K562 (cell line): ENCODE measurements at regions not wholly inside any gene's neighbourhood (a gene's known extent, or its start where the extent isn't known, plus 50 kb on each side); places are given as distances from the start of the nearest gene placed in this dataset.

Experiments
- ATAC-seq: fragments of 200-7000 bp; cut with Tn5 transposase; 3 replicates; pipeline ENCODE4 v1.9.1; 2020; ENCODE audit warnings: moderate library complexity
- BruUV-seq: library from RNA; stranded (reverse); fragments of 400-500 nt; replicated peaks from 2 replicates; lab custom pipeline; 2021; lab: Mats Ljungman, UMichigan
- CTCF ChIA-PET: fragments of 300-600 bp; formaldehyde crosslinking; extraction: SDS; loops from one replicate; lab custom pipeline; 2021; ENCODE audit warnings: low intra/inter-chr PET ratio; lab: Yijun Ruan, JAX
- POLR2A ChIA-PET: fragments of 300-600, 350-650 bp; sonication (Branson Sonifier 250); formaldehyde crosslinking; extraction: SDS; loops from one replicate; lab custom pipeline; 2021; ENCODE audit warnings: antibody characterized with exemption, inconsistent platforms; lab: Yijun Ruan, JAX
- DNase-seq, 4 experiments: peaks; one replicate each; pipeline versions ENCODE4 v3.0.0 to v3.0.0-alpha.2; 2011 to 2018; ENCODE audit warnings: low spot score in 3 of 4, mixed read lengths in 3 of 4; ENCODE audit errors: extremely low read depth in 1 of 4
- FAIRE-seq: peaks from 2 replicates; lab custom pipeline; 2011; peaks lifted over from hg19 to GRCh38; lab: Jason Lieb, UNC
- H2AFZ ChIP-seq: 2 replicates; pipeline ENCODE4 v1.6.0; 2011; ENCODE audit warnings: low read depth, low read length, control low read depth, inconsistent platforms
- H3K27ac ChIP-seq: fragments of 200-600 bp; 3 replicates; pipeline ENCODE4 v1.8.0; 2011; ENCODE audit warnings: low read depth, mild to moderate bottlenecking, control low read depth, inconsistent platforms, low read length, moderate library complexity, mixed read lengths; ENCODE audit errors: extremely low read depth
- H3K27me3 ChIP-seq, 2 experiments: fragments of 300-600 bp in 1 of 2; 2 replicates in 1 of 2; 3 replicates in 1 of 2; pipeline versions ENCODE4 v1.6.0 to v1.8.0; 2011; ENCODE audit warnings: inconsistent platforms in 2 of 2, low read length in 2 of 2, mild to moderate bottlenecking in 1 of 2, mixed read lengths in 1 of 2, moderate library complexity in 1 of 2; ENCODE audit not compliant: control insufficient read depth in 2 of 2, insufficient read depth in 2 of 2
- H3K36me3 ChIP-seq: fragments of 300-600 bp; 3 replicates; pipeline ENCODE4 v1.8.0; 2011; ENCODE audit warnings: mild to moderate bottlenecking, low read length, inconsistent platforms; ENCODE audit not compliant: control insufficient read depth, insufficient read depth
- H3K4me1 ChIP-seq, 2 experiments: fragments of 200-600 bp in 1 of 2; replicated peaks in 1 of 2; 2 replicates in 1 of 2; 3 replicates in 1 of 2; pipeline versions ENCODE4 v1.5.1 to v1.8.0; 2011; ENCODE audit warnings: inconsistent platforms in 2 of 2, low read length in 2 of 2, mild to moderate bottlenecking in 1 of 2, mixed read lengths in 1 of 2, moderate library complexity in 1 of 2; ENCODE audit not compliant: control insufficient read depth in 2 of 2, insufficient read depth in 2 of 2
- H3K4me2 ChIP-seq: 2 replicates; pipeline ENCODE4 v1.6.1; 2011; ENCODE audit warnings: low read length, control low read depth, inconsistent platforms, mixed read lengths; ENCODE audit not compliant: insufficient read depth
- H3K4me3 ChIP-seq: fragments of 200-600 bp; sonication (generic), shearing (Covaris generic); 2 replicates; pipeline ENCODE4 v1.5.1; 2016; ENCODE audit warnings: control low read depth, inconsistent platforms
- H3K79me2 ChIP-seq: fragments of 200-600 bp; 3 replicates; pipeline ENCODE4 v1.8.0; 2011; ENCODE audit warnings: low read length, inconsistent platforms; ENCODE audit not compliant: control insufficient read depth, insufficient read depth
- H3K9ac ChIP-seq, 2 experiments: 2 replicates each; pipeline versions ENCODE4 v1.6.0 to v1.6.1; 2011; ENCODE audit warnings: low read depth in 2 of 2, low read length in 2 of 2, control low read depth in 1 of 2, inconsistent platforms in 1 of 2, mild to moderate bottlenecking in 1 of 2, mixed read lengths in 1 of 2; ENCODE audit not compliant: insufficient read depth in 1 of 2
- H3K9me1 ChIP-seq: one replicate; pipeline ENCODE4 v1.6.0; 2011; ENCODE audit warnings: inconsistent platforms, mild to moderate bottlenecking, low read length, moderate library complexity; ENCODE audit not compliant: control insufficient read depth, insufficient read depth
- H3K9me3 ChIP-seq: replicated peaks from 2 replicates; pipeline ENCODE4 v1.5.1; 2011; ENCODE audit warnings: low read depth, low read length, inconsistent platforms; ENCODE audit not compliant: control insufficient read depth, insufficient read depth
- H4K20me1 ChIP-seq: replicated peaks from 2 replicates; pipeline ENCODE4 v1.6.1; 2011; ENCODE audit warnings: low read length, inconsistent platforms, mixed read lengths; ENCODE audit not compliant: control insufficient read depth, insufficient read depth
- C11orf30 ChIP-seq: fragments of 450-650 bp; IDR thresholded peaks from 2 replicates; pipeline ENCODE4 v1.6.1; 2016; ENCODE audit warnings: low read depth, mild to moderate bottlenecking
- FOXA3 ChIP-seq, 2 experiments: fragments of 450-650 bp in 1 of 2; sonication (generic) in 1 of 2; formaldehyde crosslinking; IDR thresholded peaks in 1 of 2; conservative IDR thresholded peaks in 1 of 2; 2 replicates each; pipeline versions ENCODE4 v1.4.0 to v1.8.0; 2020 to 2022; ENCODE audit warnings: mild to moderate bottlenecking in 2 of 2, missing genetic modification reagents in 1 of 2
- MAFF ChIP-seq: IDR thresholded peaks from 2 replicates; pipeline ENCODE4 v1.6.1; 2012; ENCODE audit warnings: low read length, improper control_type of control experiment
- MAFK ChIP-seq: IDR thresholded peaks from 2 replicates; pipeline ENCODE4 v1.6.1; 2011; ENCODE audit warnings: low read length, improper control_type of control experiment
- NFE2L1 ChIP-seq: fragments of 450-650 bp; IDR thresholded peaks from 2 replicates; pipeline ENCODE4 v1.6.1; 2016; ENCODE audit warnings: missing genetic modification characterization, low read depth, mild to moderate bottlenecking, missing compliant biosample characterization, moderate library complexity, borderline replicate concordance
- NR3C1 ChIP-seq: sonication (generic); formaldehyde crosslinking; IDR thresholded peaks from 2 replicates; pipeline ENCODE4 v1.8.1; 2022; ENCODE audit warnings: missing genetic modification reagents
- THRAP3 ChIP-seq: fragments of 450-650 bp; IDR thresholded peaks from 2 replicates; pipeline ENCODE4 v1.6.1; 2016; ENCODE audit warnings: mild to moderate bottlenecking, inconsistent platforms, borderline replicate concordance
- ZNF316 ChIP-seq: fragments of 450-650 bp; IDR thresholded peaks from 2 replicates; pipeline ENCODE4 v1.6.1; 2016
- ZNF324 ChIP-seq: fragments of 250-450 bp; sonication (Bioruptor Pico); IDR thresholded peaks from 2 replicates; pipeline ENCODE4 v1.4.0; 2020; ENCODE audit warnings: mild to moderate bottlenecking
- WGBS: fragments of 100-300 bp; shearing (Covaris generic); methylation state at CpG from one replicate; pipeline ENCODE4 v1.1.6; 2016; ENCODE audit warnings: low coverage, mixed read lengths; ENCODE audit not compliant: insufficient coverage; ENCODE audit errors: missing lambda C conversion rate; 5-methylcytosine and 5-hydroxymethylcytosine counted together
- in situ Hi-C: fragments of 300-500 bp; cut with MboI; formaldehyde crosslinking; loops from 4 replicates; pipeline ENCODE4 v1.15.0; 2018; ENCODE audit warnings: inconsistent platforms, mixed read lengths
- intact Hi-C: fragments of 100-400 bp; cut with micrococcal nuclease; formaldehyde crosslinking; loops from 2 replicates; pipeline ENCODE4 v1.14.2; 2022

DNA sequence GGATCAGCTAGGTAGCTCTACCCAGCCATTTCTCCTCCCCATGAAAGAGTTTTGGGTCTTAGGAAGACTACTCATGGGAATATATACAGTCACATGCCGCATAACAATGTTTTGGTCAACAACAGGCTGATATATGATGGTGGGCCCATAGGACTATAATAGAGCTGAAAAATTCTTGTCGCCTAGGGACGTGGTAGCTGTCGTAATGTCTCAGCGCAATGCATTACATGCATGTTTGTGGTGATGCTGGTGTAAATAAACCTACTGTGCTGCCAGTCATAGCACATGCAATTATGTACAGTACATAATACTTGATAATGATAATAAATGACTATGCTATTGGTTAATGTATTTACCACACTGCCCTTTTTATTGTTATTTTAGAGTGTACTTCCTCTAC is 78.2 kb upstream of the DLX6 start (continued):
- TF ChIP-seq ZNF324 (no peak), NR3C1 (CRISPR knock-in tag) (no peak), THRAP3 (no peak), FOXA3 (CRISPR knock-in tag; conservative IDR thresholded peaks at IDR 0.05 in 1 of 2, IDR thresholded peaks at IDR 0.05 in 1 of 2) (no peak)
- TF ChIP-seq, all 486 proteins: peak for 0

DNA sequence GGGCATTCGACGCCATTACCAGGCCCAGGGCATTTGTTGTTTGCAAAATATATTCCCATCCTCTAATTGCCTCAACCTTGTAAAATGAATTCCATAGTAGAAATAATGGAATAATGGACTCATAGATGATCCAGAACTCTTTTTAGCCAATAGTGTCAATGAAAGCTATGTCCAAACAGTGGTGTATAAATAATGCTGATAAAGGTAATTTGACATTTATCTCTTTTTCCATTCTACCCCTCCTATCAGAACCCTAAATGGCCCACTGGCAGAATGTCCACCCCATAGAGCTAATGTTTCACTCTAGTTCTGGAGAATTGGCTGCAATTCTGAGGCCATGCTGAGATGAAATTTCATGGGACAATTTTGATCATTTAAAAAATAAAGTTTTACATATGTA is 76.4 kb upstream of the DLX6 start:
- no peak overlapping the region for H3K9ac ChIP-seq
- no peak overlapping the region for H2AFZ ChIP-seq
- intact Hi-C loops: no loop called here
- 5% methylated on average over 2 of the region's 2 CpGs for WGBS
- TF ChIP-seq NFE2L1 (tag): no peak
- peak; percentile 29; the same call in 1 of the 2 replicates for TF ChIP-seq MAFF
- peak; percentile 53; the same call in 1 of the 2 replicates for TF ChIP-seq ZNF316
- peak; percentile 21 for TF ChIP-seq C11orf30
- 0 out of 2 replicates have a peak, but pooled peaks have one; percentile 24 for TF ChIP-seq MAFK
- H3K27me3 ChIP-seq: peaks cover 0 to 5% of the 10 kb centered on the region in 2 experiments; a peak in 1 of 5 replicates
- no peaks in the 10 kb centered on the region for H3K36me3 ChIP-seq
- no peak for DNase-seq
- FAIRE-seq: no peak
- no peaks in the 10 kb centered on the region for H3K9me3 ChIP-seq
- H3K4me3 ChIP-seq: no peak overlapping the region
- no peak overlapping the region for H3K4me2 ChIP-seq
- CTCF ChIA-PET: no interaction called here
- H3K79me2 ChIP-seq: no peaks in the 10 kb centered on the region
- ATAC-seq: no peak
- no TSS peak for BruUV-seq
- no peak overlapping the region for H3K27ac ChIP-seq
- H3K4me1 ChIP-seq: no peaks in the 10 kb centered on the region
- POLR2A ChIA-PET: no interaction called here
- no peaks in the 10 kb centered on the region for H3K9me1 ChIP-seq
- no peaks in the 10 kb centered on the region for H4K20me1 ChIP-seq
- in situ Hi-C loops: no loop called here
